ENCODE measurements at regions not wholly inside any gene's neighbourhood (a gene's known extent, or its start where the extent isn't known, plus 50 kb on each side); places are given as distances from the start of the nearest gene placed in this dataset.

- no peak for DNase-seq (ENCODE audit: low read depth)
These were observed 206.7 kb upstream of the PROK2 start for GRCh38 chr3:71991681-71992080.

DNA sequence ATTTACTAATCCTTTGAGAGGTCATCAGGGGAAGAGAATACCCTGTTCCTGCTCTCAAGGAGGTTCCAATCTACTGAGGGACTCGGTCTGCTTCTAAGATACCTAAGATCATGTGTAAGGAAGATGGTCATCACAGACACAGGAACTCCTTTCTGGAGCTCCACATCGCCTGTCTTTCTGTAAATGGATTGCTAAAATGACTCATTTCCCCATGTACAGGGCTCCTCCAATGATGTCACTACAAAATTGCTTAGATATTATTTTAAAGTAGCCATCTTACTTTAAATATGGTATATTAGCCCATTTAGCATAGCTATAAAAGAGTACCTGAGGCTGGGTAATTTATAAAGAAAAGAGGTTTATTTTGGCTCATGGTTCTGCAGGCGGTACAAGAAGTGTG, 206.1 kb upstream of the PROK2 start:
- no peak for DNase-seq (ENCODE audit: low read depth)

GRCh38 chr3:71990545-71990944, 205.6 kb upstream of the PROK2 start:
- DNase-seq (ENCODE audit: low read depth), result no peak

- no peak for DNase-seq (ENCODE audit: low read depth)
These were observed 204.2 kb upstream of the PROK2 start for GRCh38 chr3:71989165-71989564.

- DNase-seq (ENCODE audit: low read depth), result no peak
These were observed 202.9 kb upstream of the PROK2 start for GRCh38 chr3:71987828-71988227.

- no peak for DNase-seq (ENCODE audit: low read depth)
These were observed 202.3 kb upstream of the PROK2 start for GRCh38 chr3:71987089-71987735.

DNA sequence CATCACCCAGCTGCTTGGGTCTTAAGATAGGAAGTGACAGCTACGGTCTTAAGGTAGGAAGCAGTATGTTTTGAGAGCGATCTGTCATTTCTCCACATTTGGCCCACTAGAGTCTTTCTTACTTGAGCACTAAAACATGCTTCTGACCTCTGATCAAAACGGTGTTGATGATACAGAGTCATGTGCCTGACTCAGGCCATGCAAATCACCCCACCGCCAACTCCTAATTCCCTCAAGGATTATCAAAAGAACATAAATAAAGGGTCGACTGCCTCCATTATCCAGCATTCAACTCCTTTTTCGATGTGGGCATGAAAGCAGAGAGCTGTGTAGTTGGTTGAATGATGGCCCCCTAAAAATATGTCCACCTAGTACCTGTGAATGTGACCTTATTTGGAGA, 201.7 kb upstream of the PROK2 start:
- DNase-seq (ENCODE audit: low read depth), result no peak

DNA sequence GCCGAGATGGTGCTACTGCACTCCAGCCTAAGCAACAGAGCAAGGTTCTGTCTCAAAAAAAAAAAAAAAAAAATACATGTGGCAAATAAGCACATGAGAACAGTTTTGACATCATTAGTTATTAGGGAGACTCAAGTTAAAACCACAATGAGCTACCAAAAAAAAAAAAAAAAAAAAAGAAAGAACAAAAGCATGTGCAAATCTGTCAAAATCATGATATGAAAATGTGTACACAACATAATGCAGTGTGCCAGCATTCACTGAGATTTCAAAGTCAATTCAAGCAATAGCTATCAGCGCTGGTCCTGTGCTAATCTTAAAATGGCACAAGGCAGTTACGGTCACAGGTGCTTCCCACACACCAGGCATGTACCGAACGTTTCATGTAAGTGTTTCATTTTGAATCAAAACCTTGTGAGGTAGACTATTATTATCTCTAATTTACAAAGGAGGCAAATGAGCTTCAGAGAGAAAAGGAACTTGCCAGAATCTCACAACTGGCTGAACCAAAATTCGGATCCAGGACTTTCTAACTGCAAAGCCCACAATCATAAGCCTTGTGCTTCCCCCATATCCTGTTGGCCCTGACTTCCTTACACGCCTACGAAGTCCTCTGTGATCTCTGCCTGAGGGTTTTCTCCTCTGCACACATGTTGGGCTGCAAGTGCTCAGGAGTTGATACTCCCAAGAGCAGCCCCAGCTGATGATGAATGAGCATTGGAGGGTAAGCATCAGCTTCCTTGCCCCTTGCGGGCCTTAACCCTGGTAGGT, 200.1 kb upstream of the PROK2 start:
- DNase-seq (ENCODE audit: low read depth), result no peak

GRCh38 chr3:71983694-71984093, 198.7 kb upstream of the PROK2 start:
- DNase-seq (ENCODE audit: low read depth), result no peak

DNA sequence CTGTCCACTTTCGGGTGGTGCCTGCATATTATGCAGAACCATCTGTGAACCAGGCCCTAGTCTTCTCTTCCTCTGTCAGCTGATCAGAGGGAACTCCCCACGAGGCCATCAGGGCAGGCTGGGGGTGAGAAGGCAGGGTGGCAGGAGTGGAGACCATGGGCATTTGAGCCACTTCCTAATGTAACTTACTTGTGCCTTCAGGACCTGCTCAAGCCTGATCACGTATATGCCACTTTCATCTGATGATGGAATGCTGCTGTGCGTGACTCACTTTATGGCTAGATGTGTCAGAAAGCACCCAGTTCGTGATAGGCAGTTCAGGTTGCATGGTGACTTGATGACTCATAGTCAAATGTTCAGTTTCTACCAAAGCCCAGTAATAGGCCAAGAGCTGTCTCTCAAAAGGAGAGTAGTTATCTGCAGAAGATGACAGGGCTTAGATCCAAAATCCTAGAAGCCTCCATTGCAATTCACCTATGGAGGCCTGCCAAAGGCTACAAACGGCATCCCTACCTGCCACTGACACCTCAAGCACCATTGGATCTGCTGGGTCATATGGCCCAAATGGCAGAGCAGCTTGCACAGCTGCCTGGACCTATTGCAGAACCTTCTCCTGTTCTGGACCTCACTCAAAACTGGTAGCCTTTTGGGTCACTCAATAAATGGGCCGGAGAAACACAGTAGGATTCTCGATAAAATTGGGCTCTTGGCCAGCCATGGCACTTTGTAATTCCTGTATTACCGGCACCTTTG, 197.7 kb upstream of the PROK2 start:
- peak; percentile 17 for DNase-seq (ENCODE audit: low read depth)

DNA sequence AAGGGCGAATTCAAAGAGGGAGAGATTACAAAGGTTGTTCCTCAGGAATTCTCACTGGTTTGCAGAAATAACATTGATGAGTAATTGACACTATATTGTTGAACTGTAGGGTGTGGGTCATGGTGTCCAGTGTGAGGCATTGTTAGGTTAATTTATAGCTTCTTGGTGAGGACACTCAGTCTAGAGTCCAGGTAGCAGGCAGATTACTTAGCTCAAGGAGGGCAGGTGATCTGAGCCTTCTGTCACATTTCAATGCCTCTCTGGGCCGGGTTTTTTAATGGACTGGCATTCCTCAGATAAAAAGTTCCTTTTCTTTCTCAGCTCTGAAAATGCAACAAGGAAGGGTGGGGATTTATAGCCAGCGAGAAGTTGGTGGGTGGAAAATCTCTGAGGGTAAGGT, 194.2 kb upstream of the PROK2 start:
- no peak for DNase-seq (ENCODE audit: low read depth)

DNA sequence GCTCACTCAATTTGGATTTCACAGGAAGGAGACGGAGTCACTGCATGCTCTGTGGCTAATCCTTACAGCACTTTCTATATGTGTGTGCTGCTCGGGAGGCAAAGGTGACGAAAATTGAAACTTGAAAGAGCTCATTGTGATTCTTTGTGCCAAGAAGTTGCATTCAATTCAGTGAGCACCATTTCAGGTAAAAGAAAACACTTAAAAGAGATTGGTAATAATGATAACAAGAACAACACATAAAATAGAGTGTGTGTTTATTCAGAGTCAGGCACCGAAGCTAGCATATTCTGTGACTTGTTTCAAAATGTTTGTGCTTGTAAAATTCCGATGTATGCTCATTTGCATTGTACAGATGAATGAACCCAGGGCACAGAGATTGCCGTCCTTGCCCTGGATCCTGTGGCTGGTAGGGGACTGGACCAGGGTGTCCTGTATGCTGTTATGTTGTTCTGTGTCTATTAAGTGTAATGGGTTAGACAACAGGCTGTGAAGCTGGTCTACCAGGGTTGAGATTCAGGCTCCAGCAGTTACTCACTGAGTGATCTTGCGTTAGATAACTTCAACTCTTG, 193.3 kb upstream of the PROK2 start:
- DNase-seq (ENCODE audit: low read depth), result no peak

- DNase-seq (ENCODE audit: low read depth), result no peak
These were observed 192.6 kb upstream of the PROK2 start for GRCh38 chr3:71977525-71977924.

- DNase-seq (ENCODE audit: low read depth), result no peak
These were observed 190.6 kb upstream of the PROK2 start for GRCh38 chr3:71975573-71975972.

DNA sequence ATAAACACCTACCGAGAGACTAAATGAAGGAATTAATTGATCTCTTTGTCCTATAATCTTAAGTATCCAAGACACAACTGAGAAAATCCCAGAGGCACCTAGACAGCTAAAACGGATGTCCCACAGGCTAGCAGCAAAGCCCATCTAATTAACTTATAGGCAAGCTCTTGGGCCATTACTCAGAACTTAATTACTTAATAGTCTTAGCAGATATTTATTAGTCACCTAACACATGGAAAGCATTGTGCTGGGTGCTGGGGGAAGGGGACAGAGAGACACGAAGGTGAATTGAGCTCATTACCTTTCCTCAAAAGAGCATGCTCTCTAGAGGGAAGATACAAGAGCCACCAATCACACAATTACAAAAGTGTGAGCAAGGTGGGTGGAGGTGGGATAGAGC, 189.8 kb upstream of the PROK2 start:
- DNase-seq (ENCODE audit: low read depth), result no peak

- DNase-seq (ENCODE audit: low read depth), result no peak
These were observed 188.5 kb upstream of the PROK2 start for GRCh38 chr3:71973274-71974030.

DNA sequence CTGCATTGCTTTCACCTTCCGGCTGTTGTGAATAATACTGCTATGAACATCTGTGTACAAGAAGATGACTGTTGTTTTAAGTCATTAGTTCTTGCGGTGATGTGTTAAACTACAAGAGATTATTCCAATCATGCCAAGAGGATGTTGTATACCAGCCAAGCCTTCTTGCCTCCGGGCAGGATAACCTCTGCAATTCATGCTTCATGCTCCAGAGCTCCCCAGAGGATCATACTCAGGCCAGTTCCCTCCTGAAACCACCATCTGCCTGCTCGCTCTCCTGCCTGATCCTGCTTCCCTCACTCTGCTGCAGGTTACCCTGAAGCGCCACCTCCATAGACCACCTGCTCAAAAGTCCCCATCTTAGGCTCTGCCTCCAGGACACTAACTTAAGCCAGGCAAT, 187.1 kb upstream of the PROK2 start:
- no peak for DNase-seq (ENCODE audit: low read depth)

DNA sequence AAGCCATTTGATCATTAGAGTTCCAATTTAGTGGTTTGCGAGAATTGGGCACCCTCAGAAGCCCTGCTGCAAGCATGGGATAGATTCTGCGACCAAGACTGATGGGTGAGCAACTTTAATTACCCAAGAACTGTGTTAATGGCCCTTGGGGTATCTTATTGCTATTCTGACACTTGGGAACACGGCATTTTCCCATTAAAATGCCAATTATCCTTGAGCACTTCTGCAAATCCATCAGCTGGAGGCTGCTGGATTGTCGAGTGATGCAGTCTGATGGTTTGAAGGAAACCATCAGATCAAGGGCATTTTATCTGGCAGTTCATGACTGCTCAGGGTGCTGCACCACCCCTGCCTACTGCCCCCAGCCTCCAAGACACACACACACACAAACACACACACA, 183.6 kb upstream of the PROK2 start:
- DNase-seq (ENCODE audit: low read depth), result no peak

- no peak for DNase-seq (ENCODE audit: low read depth)
These were observed 181.2 kb upstream of the PROK2 start for GRCh38 chr3:71966185-71966584.

DNA sequence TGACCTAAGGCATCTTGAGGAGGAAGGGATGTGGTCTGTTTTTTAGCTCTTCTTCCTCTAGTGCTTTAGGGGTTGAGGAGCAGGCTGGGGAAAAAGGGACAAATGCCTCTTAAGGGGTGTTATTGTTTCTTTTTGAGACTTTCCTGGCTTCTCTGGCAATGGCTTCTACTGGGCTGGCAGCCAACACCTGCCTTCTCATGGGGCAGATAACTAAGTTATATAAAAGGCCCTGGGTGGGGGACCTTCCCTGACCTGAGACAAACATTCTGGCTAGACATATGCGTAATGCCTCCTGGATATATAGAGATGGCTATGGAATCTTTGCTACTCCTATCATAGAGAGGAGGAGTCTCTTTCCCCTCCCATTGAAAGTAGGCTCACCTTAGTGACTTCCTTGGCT, 179.2 kb upstream of the PROK2 start:
- DNase-seq (ENCODE audit: low read depth), result no peak

DNA sequence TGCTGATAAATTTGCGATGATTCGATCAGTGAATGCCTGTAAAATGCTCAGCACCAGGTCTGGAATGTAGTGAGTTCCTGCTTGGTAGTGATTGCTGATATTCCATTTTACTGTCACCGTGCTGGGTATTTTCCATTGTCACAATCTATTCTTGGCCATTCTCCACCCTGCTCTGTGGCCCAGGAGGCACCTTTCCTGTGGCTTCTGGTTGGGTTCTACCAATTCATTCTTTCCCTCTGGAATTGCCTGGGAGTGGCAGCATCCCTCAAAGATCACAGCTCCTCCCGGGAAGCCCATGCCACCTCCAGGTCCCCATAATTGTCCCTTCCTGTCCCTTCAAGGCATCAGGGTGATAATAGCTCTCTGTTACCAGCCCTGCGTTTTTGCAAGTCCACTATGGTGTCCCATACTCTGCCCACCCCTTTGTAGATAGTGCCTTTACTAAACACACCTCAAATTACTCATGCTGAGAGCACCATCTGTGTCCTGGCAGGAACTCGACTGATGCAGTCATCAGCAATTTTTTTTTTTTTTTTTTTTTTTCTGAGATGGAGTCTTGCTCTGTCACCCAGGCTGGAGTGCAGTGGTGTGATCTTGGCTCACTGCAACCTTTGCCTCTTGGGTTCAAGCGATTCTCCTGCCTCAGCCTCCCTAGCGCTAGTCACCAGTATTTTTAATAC, 177.8 kb upstream of the PROK2 start:
- DNase-seq (ENCODE audit: low read depth), result no peak

- no peak for DNase-seq (ENCODE audit: low read depth)
These were observed 176.9 kb upstream of the PROK2 start for GRCh38 chr3:71961891-71962290.
